ENCODE measurements at regions not wholly inside any gene's neighbourhood (a gene's known extent, or its start where the extent isn't known, plus 50 kb on each side); places are given as distances from the start of the nearest gene placed in this dataset.

GRCh38 chr12:27148791-27149190 is 66.4 kb upstream of the C12orf71 start:
- Histone ChIP-seq H3K9me3 (ENCODE audit: low read depth) (no peaks in the 10 kb centered on the region), H3K27me3 (peaks cover 7% of the 10 kb centered on the region), H3K27ac (no peak overlapping the region), H3K36me3 (no peaks in the 10 kb centered on the region), H3K4me1 (ENCODE audit: low read depth) (no peaks in the 10 kb centered on the region), H3K4me3 (no peak overlapping the region)
- no peak for DNase-seq (ENCODE audit: low read depth in 1 of 2, low spot score in 1 of 2)
- TF ChIP-seq CTCF (IDR thresholded peaks at IDR 0.05; ENCODE audit: low read depth, low read length), result no peak

GRCh38 chr12:27151479-27151878 is 69.1 kb upstream of the C12orf71 start:
- no peaks in the 10 kb centered on the region for H3K4me1 ChIP-seq (ENCODE audit: low read depth)
- DNase-seq (ENCODE audit: low read depth in 1 of 2, low spot score in 1 of 2), result no peak
- no peak overlapping the region for H3K27ac ChIP-seq
- H3K27me3 ChIP-seq, result peaks cover 7% of the 10 kb centered on the region
- H3K36me3 ChIP-seq, result no peaks in the 10 kb centered on the region
- TF ChIP-seq CTCF (IDR thresholded peaks at IDR 0.05; ENCODE audit: low read depth, low read length), result no peak
- H3K4me3 ChIP-seq, result no peak overlapping the region
- no peaks in the 10 kb centered on the region for H3K9me3 ChIP-seq (ENCODE audit: low read depth)

GRCh38 chr12:27158297-27158696 is 75.9 kb upstream of the C12orf71 start:
- no peaks in the 10 kb centered on the region for H3K4me1 ChIP-seq (ENCODE audit: low read depth)
- H3K27ac ChIP-seq, result no peak overlapping the region

GRCh38 chr12:27161458-27162228 is 79.3 kb upstream of the C12orf71 start:
- Histone ChIP-seq H3K36me3 (no peaks in the 10 kb centered on the region), H3K4me1 (ENCODE audit: low read depth) (no peaks in the 10 kb centered on the region), H3K27me3 (no peaks in the 10 kb centered on the region), H3K9me3 (ENCODE audit: low read depth) (no peaks in the 10 kb centered on the region), H3K27ac (no peak overlapping the region), H3K4me3 (no peak overlapping the region)
- TF ChIP-seq CTCF (IDR thresholded peaks at IDR 0.05; ENCODE audit: low read depth, low read length), result no peak
- DNase-seq (ENCODE audit: low read depth in 1 of 2, low spot score in 1 of 2), result no peak

More at GRCh38 chr12:27158297-27158696, 75.9 kb upstream of the C12orf71 start:
- DNase-seq (ENCODE audit: low read depth in 1 of 2, low spot score in 1 of 2), result no peak
- Histone ChIP-seq H3K9me3 (ENCODE audit: low read depth) (no peaks in the 10 kb centered on the region), H3K36me3 (no peaks in the 10 kb centered on the region), H3K27me3 (no peaks in the 10 kb centered on the region), H3K4me3 (no peak overlapping the region)
- TF ChIP-seq CTCF (IDR thresholded peaks at IDR 0.05; ENCODE audit: low read depth, low read length), result no peak

GRCh38 chr12:27162229-27162537 is 79.8 kb upstream of the C12orf71 start:
- Histone ChIP-seq H3K9me3 (ENCODE audit: low read depth) (no peaks in the 10 kb centered on the region), H3K4me3 (no peak overlapping the region), H3K4me1 (ENCODE audit: low read depth) (no peaks in the 10 kb centered on the region), H3K27ac (no peak overlapping the region), H3K27me3 (no peaks in the 10 kb centered on the region), H3K36me3 (no peaks in the 10 kb centered on the region)
- no peak for DNase-seq (ENCODE audit: low read depth in 1 of 2, low spot score in 1 of 2)
- TF ChIP-seq CTCF (IDR thresholded peaks at IDR 0.05; ENCODE audit: low read depth, low read length), result no peak
